ENCODE measurements at regions not wholly inside any gene's neighbourhood (a gene's known extent, or its start where the extent isn't known, plus 50 kb on each side); places are given as distances from the start of the nearest gene placed in this dataset.

- TF ChIP-seq CTCF (optimal IDR thresholded peaks at IDR 0.05 in 1 of 3, IDR thresholded peaks at IDR 0.05 in 1 of 3, conservative IDR thresholded peaks at IDR 0.05 in 1 of 3; ENCODE audit: extremely low read depth in 1 of 3, insufficient read depth in 2 of 3, low read length in 3 of 3) (no peak), EZH2 (IDR thresholded peaks at IDR 0.05; ENCODE audit: low read length) (no peak)
Measured at GRCh38 chr6:16902502-16902901, 141.2 kb upstream of the ATXN1 start.
